Common myeloid progenitor, CD34-positive (primary cell): ENCODE measurements at regions not wholly inside any gene's neighbourhood (a gene's known extent, or its start where the extent isn't known, plus 50 kb on each side); places are given as distances from the start of the nearest gene placed in this dataset.

Experiments
- CTCF ChIA-PET: fragments of 350-600 bp; sonication (Branson Sonifier 250); formaldehyde crosslinking; loops from one replicate; lab custom pipeline; 2021; ENCODE audit warnings: antibody characterized with exemption; lab: Charles Lee
- POLR2A ChIA-PET: fragments of 350-600 bp; sonication (Branson Sonifier 250); formaldehyde crosslinking; loops from one replicate; lab custom pipeline; 2021; ENCODE audit warnings: antibody characterized with exemption; lab: Charles Lee
- DNase-seq, 3 donors: peaks; one replicate each; pipeline versions ENCODE4 v3.0.0 to v3.0.0-alpha.2; 2013
- H3K27ac ChIP-seq, 2 experiments: 1 replicate in 1 of 2; 2 replicates in 1 of 2; pipeline ENCODE4 v1.7.0; 2013; ENCODE audit warnings: inconsistent platforms in 2 of 2, low read length in 2 of 2, mild to moderate bottlenecking in 2 of 2, low read depth in 1 of 2, moderate library complexity in 1 of 2; ENCODE audit not compliant: severe bottlenecking in 2 of 2, insufficient read depth in 1 of 2, poor library complexity in 1 of 2
- H3K27me3 ChIP-seq, 5 experiments: replicated peaks in 2 of 5; 1 replicate in 3 of 5; 2 replicates in 2 of 5; pipeline versions ENCODE4 v1.6.1 to v1.7.0; 2013; ENCODE audit warnings: low read length in 4 of 5, mild to moderate bottlenecking in 2 of 5, moderate library complexity in 2 of 5, inconsistent platforms in 1 of 5; ENCODE audit not compliant: insufficient read depth in 5 of 5, control insufficient read depth in 4 of 5
- H3K36me3 ChIP-seq, 4 experiments: 1 replicate in 2 of 4; 2 replicates in 2 of 4; pipeline versions ENCODE4 v1.6.1 to v1.7.0; 2013; ENCODE audit warnings: low read length in 3 of 4, control low read depth in 1 of 4, mild to moderate bottlenecking in 1 of 4; ENCODE audit not compliant: control insufficient read depth in 4 of 4, insufficient read depth in 4 of 4
- H3K4me1 ChIP-seq, 4 experiments: 1 replicate in 3 of 4; 2 replicates in 1 of 4; pipeline versions ENCODE4 v1.6.1 to v1.7.1; 2013; ENCODE audit warnings: low read length in 3 of 4, mild to moderate bottlenecking in 3 of 4, control low read depth in 1 of 4, inconsistent platforms in 1 of 4, moderate library complexity in 1 of 4; ENCODE audit not compliant: control insufficient read depth in 4 of 4, insufficient read depth in 4 of 4; ENCODE audit errors: control extremely low read depth in 1 of 4
- H3K4me3 ChIP-seq, 7 experiments: 1 replicate in 4 of 7; 2 replicates in 3 of 7; pipeline versions ENCODE4 v1.5.1 to v1.7.0; 2013; ENCODE audit warnings: mild to moderate bottlenecking in 7 of 7, low read length in 6 of 7, moderate library complexity in 6 of 7, inconsistent platforms in 2 of 7, low read depth in 2 of 7, control low read depth in 1 of 7; ENCODE audit not compliant: insufficient read depth in 4 of 7, control insufficient read depth in 1 of 7; ENCODE audit errors: extremely low read depth in 1 of 7
- H3K9me3 ChIP-seq, 5 experiments: 1 replicate in 4 of 5; 2 replicates in 1 of 5; pipeline versions ENCODE4 v1.6.1 to v1.7.1; 2013; ENCODE audit warnings: low read length in 4 of 5, mild to moderate bottlenecking in 2 of 5, inconsistent platforms in 1 of 5, low read depth in 1 of 5, moderate library complexity in 1 of 5; ENCODE audit not compliant: control insufficient read depth in 4 of 5, insufficient read depth in 2 of 5; ENCODE audit errors: control extremely low read depth in 1 of 5
- WGBS: methylation state at CpG from one replicate; pipeline ENCODE4 v1.1.5; 2013; ENCODE audit not compliant: insufficient coverage; 5-methylcytosine and 5-hydroxymethylcytosine counted together

DNA sequence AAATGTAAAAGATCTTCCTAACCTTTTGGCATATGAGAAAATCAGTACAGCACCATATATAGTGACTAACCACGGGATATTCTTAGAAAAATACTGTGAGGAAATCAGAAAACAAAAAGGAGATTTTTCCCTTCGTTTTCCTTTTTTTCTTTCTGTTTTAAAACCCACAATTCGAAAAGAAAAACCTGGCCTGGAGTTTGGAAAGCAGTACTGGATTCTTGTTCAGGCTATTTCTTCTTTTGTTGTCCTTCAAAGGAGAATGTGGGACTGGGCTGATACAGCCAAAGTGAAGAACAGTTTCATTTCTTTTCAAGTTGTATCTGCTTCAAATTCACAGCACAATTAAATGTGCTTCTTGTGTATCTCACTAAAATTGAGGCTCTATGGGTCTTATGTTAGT, 156.8 kb upstream of the PHYHIPL start:
- no peak for DNase-seq
- Histone ChIP-seq H3K4me3 (no peak overlapping the region), H3K36me3 (no peaks in the 10 kb centered on the region), H3K27ac (no peak overlapping the region), H3K4me1 (no peaks in the 10 kb centered on the region), H3K9me3 (no peaks in the 10 kb centered on the region), H3K27me3 (no peaks in the 10 kb centered on the region)
- ChIA-PET POLR2A (no interaction called here), CTCF (interaction anchor here (0.6 kb wide), 1 partner anchor 277 kb away, joined by 3 read pairs; no protein-coding TSS in a partner anchor)
- WGBS, result 0% methylated on average over 1 of the region's 3 CpGs

DNA sequence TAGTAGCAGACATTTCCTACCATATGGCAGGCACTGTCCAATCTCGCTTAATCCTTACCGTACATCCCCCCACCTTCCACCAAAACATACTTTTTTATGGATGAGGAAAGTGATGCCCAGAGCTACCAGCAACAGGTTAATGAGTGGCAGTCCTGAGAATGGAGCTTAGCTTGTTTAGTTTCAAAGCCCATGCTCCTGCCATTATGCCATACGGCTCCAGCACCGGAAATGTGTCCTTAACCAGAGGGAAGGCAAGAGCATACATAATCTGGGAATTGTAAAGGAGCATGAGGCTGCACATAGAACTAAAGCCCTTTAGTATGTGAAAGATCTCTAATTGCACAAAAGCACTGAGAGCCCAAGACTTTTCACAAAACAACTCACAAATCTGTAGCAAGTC, 155.9 kb upstream of the PHYHIPL start:
- no peaks in the 10 kb centered on the region for H3K4me1 ChIP-seq
- WGBS, result 100% methylated on average over 2 of the region's 4 CpGs
- ChIA-PET POLR2A (no interaction called here), CTCF (no interaction called here)
- H3K9me3 ChIP-seq, result no peaks in the 10 kb centered on the region
- DNase-seq, result no peak
- no peak overlapping the region for H3K27ac ChIP-seq
- H3K4me3 ChIP-seq, result no peak overlapping the region
- no peaks in the 10 kb centered on the region for H3K27me3 ChIP-seq
- no peaks in the 10 kb centered on the region for H3K36me3 ChIP-seq

DNA sequence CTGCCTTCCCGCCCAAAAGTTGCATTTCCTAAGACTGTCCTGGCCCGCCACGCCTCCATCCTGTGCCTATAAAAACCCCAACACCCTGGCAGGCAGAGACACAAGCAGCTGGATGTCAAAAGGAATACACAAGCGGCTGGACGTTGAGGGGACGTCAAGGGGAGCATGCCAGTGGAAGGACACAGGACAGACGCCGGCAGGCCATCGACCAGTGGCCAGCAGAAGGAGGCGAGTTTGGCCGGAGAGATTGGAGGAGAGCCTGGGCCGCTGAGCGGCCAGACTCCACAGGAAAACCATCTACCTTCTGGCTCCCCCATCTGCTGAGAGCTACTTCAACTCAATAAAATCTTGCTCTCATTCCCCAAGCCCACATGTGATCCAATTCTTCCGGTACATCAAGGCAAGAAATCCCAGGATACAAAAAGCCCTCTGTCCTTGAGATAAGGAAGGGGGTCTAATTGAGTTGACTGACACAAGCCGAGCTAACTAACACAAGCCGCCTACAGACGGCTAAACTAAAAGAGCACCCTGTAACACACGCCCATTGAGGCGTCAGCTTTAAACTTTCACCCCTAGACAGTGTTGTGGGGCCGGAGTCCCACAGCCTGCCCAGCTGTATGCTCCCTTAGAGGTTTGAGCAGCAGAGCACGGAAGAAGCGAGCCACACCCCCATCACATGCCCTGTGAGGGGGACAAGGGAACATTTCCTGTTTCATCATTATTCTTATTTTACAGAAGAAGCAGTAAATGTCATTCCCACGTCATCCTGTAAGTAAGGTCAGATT, 150.3 kb upstream of the PHYHIPL start:
- Histone ChIP-seq H3K4me1 (no peaks in the 10 kb centered on the region), H3K27me3 (no peaks in the 10 kb centered on the region), H3K9me3 (peaks cover 0 to 2% (median 0%) of the 10 kb centered on the region in 5 experiments), H3K27ac (no peak overlapping the region), H3K4me3 (no peak overlapping the region), H3K36me3 (no peaks in the 10 kb centered on the region)
- no peak for DNase-seq
- ChIA-PET CTCF (no interaction called here), POLR2A (no interaction called here)
- 95% methylated on average over 13 of the region's 23 CpGs for WGBS

DNA sequence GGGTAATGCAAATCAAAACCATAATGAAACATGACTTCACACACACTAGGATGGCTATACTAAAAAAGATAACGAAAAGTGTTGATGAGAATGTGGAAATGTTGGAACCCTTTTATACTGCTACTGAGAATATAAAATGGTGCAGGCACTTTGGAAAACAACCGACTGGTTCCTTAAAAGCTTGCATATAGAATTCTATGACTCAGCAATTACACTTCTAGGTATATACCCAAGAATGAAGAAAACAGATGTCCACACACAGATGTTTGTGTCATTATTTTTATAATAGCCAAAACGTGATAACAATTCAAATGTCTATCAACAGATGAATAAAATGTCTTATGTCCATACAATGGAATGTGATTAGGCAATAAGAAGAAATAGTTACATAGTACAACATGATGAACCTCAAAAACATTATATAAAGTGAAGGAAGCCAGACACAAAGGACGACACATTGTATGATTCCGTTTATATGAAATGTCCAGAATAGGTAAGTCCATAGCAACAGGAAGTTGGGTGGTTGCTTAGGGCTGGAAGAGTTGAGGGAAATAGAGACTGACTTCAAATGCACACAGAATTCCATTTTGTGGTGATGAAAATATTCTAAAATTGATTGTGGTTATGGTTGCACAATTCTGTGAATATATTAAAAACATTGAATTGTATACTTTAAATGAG, 148.3 kb upstream of the PHYHIPL start:
- CTCF ChIA-PET, result no interaction called here

DNA sequence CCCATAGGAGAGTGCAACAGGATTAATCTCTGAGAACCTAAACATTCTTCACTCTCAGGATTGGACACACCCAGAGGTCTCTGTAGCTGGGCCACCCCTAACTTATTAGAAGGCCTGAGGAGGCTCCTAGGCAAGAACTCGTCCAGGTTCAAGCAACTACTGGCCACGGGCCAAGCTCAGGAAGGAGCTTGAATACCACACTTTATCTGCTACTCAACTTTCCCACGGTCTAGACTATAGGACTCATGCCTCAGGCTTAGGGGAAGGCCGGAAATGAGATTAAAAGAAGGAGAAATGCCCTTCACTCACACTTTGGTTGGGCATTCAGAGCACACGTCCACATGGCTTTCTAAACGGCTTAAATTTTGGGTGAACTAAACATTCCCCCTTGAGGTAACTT, 142.8 kb upstream of the PHYHIPL start:
- Histone ChIP-seq H3K27me3 (no peaks in the 10 kb centered on the region), H3K4me3 (no peak overlapping the region), H3K36me3 (no peaks in the 10 kb centered on the region), H3K9me3 (no peaks in the 10 kb centered on the region), H3K4me1 (no peaks in the 10 kb centered on the region), H3K27ac (no peak overlapping the region)
- WGBS, result 90% methylated on average over 4 of the region's 6 CpGs
- no peak for DNase-seq
- POLR2A ChIA-PET, result no interaction called here
- CTCF ChIA-PET, result no interaction called here

More for the DNA sequence above, 148.3 kb upstream of the PHYHIPL start:
- Histone ChIP-seq H3K27me3 (no peaks in the 10 kb centered on the region), H3K4me1 (no peaks in the 10 kb centered on the region), H3K27ac (no peak overlapping the region), H3K4me3 (no peak overlapping the region), H3K36me3 (no peaks in the 10 kb centered on the region), H3K9me3 (peaks cover 0 to 2% (median 0%) of the 10 kb centered on the region in 5 experiments)
- 94% methylated on average over 2 of the region's 5 CpGs for WGBS
- POLR2A ChIA-PET, result interaction anchor here (0.5 kb wide), 1 partner anchor 53 kb away, joined by 4 read pairs; no protein-coding TSS in a partner anchor
- DNase-seq, result no peak

DNA sequence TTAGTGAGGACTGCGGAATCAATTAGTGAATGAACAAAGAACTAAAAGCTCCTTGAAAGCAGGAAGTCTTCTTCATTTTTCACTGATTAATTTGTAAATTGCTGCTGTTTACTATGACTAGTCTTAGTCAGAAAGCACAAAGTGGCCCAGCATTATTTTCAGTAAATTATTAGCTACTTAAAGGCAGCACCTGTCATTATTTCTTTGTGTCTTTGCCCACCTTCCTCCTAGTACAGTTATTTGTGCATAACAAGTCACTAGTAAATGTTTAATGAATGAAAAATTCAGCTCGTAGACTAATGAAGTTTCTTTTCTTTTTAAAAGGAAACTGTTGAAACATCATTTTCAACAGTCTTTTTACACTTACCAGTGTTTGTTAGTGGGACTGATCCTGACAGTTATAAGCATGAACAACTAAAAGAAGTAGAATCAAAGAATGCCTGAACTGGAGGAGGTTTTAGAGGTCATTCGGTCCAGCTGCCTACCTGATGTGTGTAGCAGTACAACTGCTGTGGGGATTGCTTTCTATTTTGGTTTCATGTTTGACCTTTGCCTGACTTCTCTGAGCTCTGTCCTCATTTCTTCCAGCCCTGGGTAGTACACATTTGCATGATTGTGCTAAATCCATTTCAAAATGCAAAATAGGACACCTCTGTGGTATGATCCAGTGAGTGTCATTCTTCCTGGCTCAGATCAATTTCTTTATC, 140.0 kb upstream of the PHYHIPL start:
- ChIA-PET CTCF (interaction anchor here (1.1 kb wide), 1 partner anchor 29 kb away, joined by 3 read pairs; no protein-coding TSS in a partner anchor), POLR2A (no interaction called here)
- DNase-seq, result no peak
- Histone ChIP-seq H3K4me1 (no peaks in the 10 kb centered on the region), H3K9me3 (no peaks in the 10 kb centered on the region), H3K4me3 (no peak overlapping the region), H3K36me3 (no peaks in the 10 kb centered on the region), H3K27me3 (no peaks in the 10 kb centered on the region), H3K27ac (no peak overlapping the region)
- 83% methylated on average over 1 of the region's 3 CpGs for WGBS

DNA sequence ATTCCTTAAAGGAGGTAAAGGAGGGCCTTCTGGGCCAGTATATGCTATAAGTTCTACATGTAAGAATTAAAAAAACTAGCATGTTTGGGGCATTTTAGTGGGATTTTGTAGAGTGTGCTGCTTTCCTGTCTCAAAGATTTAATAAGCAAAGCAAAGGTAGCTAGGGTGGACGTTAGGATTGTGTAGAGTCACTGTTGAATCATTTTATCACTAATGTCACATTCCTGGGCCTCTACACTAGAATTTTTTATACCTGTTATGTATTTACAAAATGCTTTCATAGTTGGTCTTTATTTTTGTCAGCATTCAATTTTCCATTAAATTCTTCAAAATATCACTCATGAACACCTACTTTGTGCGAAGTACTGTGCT, 139.4 kb upstream of the PHYHIPL start:
- POLR2A ChIA-PET, result no interaction called here
- Histone ChIP-seq H3K27me3 (no peaks in the 10 kb centered on the region), H3K4me3 (no peak overlapping the region), H3K27ac (no peak overlapping the region), H3K36me3 (no peaks in the 10 kb centered on the region), H3K4me1 (no peaks in the 10 kb centered on the region), H3K9me3 (no peaks in the 10 kb centered on the region)
- WGBS, result no CpG with 5 or more reads among the region's 2 CpGs
- no peak for DNase-seq
- CTCF ChIA-PET, result no interaction called here
